ENCODE measurements at regions not wholly inside any gene's neighbourhood (a gene's known extent, or its start where the extent isn't known, plus 50 kb on each side); places are given as distances from the start of the nearest gene placed in this dataset.

- TF ChIP-seq EZH2 (IDR thresholded peaks at IDR 0.05; ENCODE audit: low read length, missing control alignments): no peak
- no peak for TF ChIP-seq CTCF (conservative IDR thresholded peaks at IDR 0.05 in 1 of 2, IDR thresholded peaks at IDR 0.05 in 1 of 2; ENCODE audit: low read depth in 1 of 2, low read length in 2 of 2)
- Histone ChIP-seq H3K9me3 (ENCODE audit: control insufficient read depth, insufficient read depth, low read depth, low read length) (no peaks in the 10 kb centered on the region), H3K27ac (ENCODE audit: insufficient read depth, low read length) (no peak overlapping the region), H3K36me3 (ENCODE audit: control insufficient read depth, insufficient read depth, low read length) (no peaks in the 10 kb centered on the region), H4K20me1 (ENCODE audit: control insufficient read depth, extremely low read depth, insufficient read depth, low read length) (no peaks in the 10 kb centered on the region), H3K4me2 (ENCODE audit: extremely low read depth, insufficient read depth, low read length) (no peak overlapping the region), H3K9ac (ENCODE audit: insufficient read depth, low read length) (no peak overlapping the region), H3K79me2 (ENCODE audit: control insufficient read depth, insufficient read depth, low read length) (no peaks in the 10 kb centered on the region), H3K4me3 (replicated peaks in 1 of 4; ENCODE audit: control extremely low read depth in 1 of 4, insufficient read depth in 1 of 4, low read depth in 3 of 4, low read length in 4 of 4) (no peak overlapping the region), H3K27me3 (ENCODE audit: control insufficient read depth, insufficient read depth, low read length) (no peaks in the 10 kb centered on the region), H3K4me1 (ENCODE audit: control insufficient read depth, extremely low read depth, insufficient read depth, low read length) (no peaks in the 10 kb centered on the region), H2AFZ (ENCODE audit: low read length) (no peak overlapping the region)
- DNase-seq (ENCODE audit: low read depth in 2 of 2): no peak
These were observed 374.0 kb downstream of the SHANK2 start for GRCh38 chr11:70878366-70878765.

GRCh38 chr11:70879601-70880285, 372.6 kb downstream of the SHANK2 start:
- H3K79me2 ChIP-seq (ENCODE audit: control insufficient read depth, insufficient read depth, low read length): no peaks in the 10 kb centered on the region
- no peak overlapping the region for H3K4me3 ChIP-seq (replicated peaks in 1 of 4; ENCODE audit: control extremely low read depth in 1 of 4, insufficient read depth in 1 of 4, low read depth in 3 of 4, low read length in 4 of 4)
- no peaks in the 10 kb centered on the region for H3K36me3 ChIP-seq (ENCODE audit: control insufficient read depth, insufficient read depth, low read length)
- no peak overlapping the region for H3K4me2 ChIP-seq (ENCODE audit: extremely low read depth, insufficient read depth, low read length)
- no peaks in the 10 kb centered on the region for H3K9me3 ChIP-seq (ENCODE audit: control insufficient read depth, insufficient read depth, low read depth, low read length)
- no peaks in the 10 kb centered on the region for H3K4me1 ChIP-seq (ENCODE audit: control insufficient read depth, extremely low read depth, insufficient read depth, low read length)
- no peak for TF ChIP-seq EZH2 (IDR thresholded peaks at IDR 0.05; ENCODE audit: low read length, missing control alignments)
- no peak for TF ChIP-seq CTCF (conservative IDR thresholded peaks at IDR 0.05 in 1 of 2, IDR thresholded peaks at IDR 0.05 in 1 of 2; ENCODE audit: low read depth in 1 of 2, low read length in 2 of 2)
- H3K27ac ChIP-seq (ENCODE audit: insufficient read depth, low read length): no peak overlapping the region
- H4K20me1 ChIP-seq (ENCODE audit: control insufficient read depth, extremely low read depth, insufficient read depth, low read length): no peaks in the 10 kb centered on the region
- H2AFZ ChIP-seq (ENCODE audit: low read length): no peak overlapping the region
- no peaks in the 10 kb centered on the region for H3K27me3 ChIP-seq (ENCODE audit: control insufficient read depth, insufficient read depth, low read length)
- no peak overlapping the region for H3K9ac ChIP-seq (ENCODE audit: insufficient read depth, low read length)
- DNase-seq (ENCODE audit: low read depth in 2 of 2): no peak

- no peak for DNase-seq (ENCODE audit: low read depth in 2 of 2)
- H3K9me3 ChIP-seq (ENCODE audit: control insufficient read depth, insufficient read depth, low read depth, low read length): no peaks in the 10 kb centered on the region
- H4K20me1 ChIP-seq (ENCODE audit: control insufficient read depth, extremely low read depth, insufficient read depth, low read length): no peaks in the 10 kb centered on the region
- no peak overlapping the region for H2AFZ ChIP-seq (ENCODE audit: low read length)
- no peaks in the 10 kb centered on the region for H3K79me2 ChIP-seq (ENCODE audit: control insufficient read depth, insufficient read depth, low read length)
- no peaks in the 10 kb centered on the region for H3K36me3 ChIP-seq (ENCODE audit: control insufficient read depth, insufficient read depth, low read length)
- no peaks in the 10 kb centered on the region for H3K4me1 ChIP-seq (ENCODE audit: control insufficient read depth, extremely low read depth, insufficient read depth, low read length)
- no peaks in the 10 kb centered on the region for H3K27me3 ChIP-seq (ENCODE audit: control insufficient read depth, insufficient read depth, low read length)
- H3K27ac ChIP-seq (ENCODE audit: insufficient read depth, low read length): no peak overlapping the region
- no peak overlapping the region for H3K9ac ChIP-seq (ENCODE audit: insufficient read depth, low read length)
- H3K4me3 ChIP-seq (replicated peaks in 1 of 4; ENCODE audit: control extremely low read depth in 1 of 4, insufficient read depth in 1 of 4, low read depth in 3 of 4, low read length in 4 of 4): no peak overlapping the region
- H3K4me2 ChIP-seq (ENCODE audit: extremely low read depth, insufficient read depth, low read length): no peak overlapping the region
- TF ChIP-seq EZH2 (IDR thresholded peaks at IDR 0.05; ENCODE audit: low read length, missing control alignments) (no peak), CTCF (conservative IDR thresholded peaks at IDR 0.05 in 1 of 2, IDR thresholded peaks at IDR 0.05 in 1 of 2; ENCODE audit: low read depth in 1 of 2, low read length in 2 of 2) (no peak)
These were observed 372.0 kb downstream of the SHANK2 start for GRCh38 chr11:70880416-70880815.
